ENCODE measurements at regions not wholly inside any gene's neighbourhood (a gene's known extent, or its start where the extent isn't known, plus 50 kb on each side); places are given as distances from the start of the nearest gene placed in this dataset.

DNA sequence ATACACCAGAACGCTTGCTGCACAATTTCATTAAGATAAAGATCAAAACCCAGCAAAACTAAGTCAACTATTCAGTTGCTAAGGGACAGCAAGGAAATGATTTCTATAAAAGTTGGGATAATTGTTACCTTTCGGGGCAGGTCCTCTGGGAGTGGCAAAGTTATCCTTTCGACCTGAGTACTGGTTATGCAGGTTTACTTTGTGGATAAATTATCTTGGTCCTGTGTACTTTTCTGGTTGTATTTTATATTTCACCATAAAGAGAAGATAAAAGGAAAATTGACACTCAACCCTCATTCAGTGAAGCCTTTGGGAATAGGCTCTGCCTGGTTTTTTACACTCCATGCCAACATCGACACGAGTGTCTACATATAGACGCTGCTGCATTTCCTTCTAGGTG is 146.5 kb downstream of the SYK start:
- no peak for DNase-seq (ENCODE audit: low spot score)

DNA sequence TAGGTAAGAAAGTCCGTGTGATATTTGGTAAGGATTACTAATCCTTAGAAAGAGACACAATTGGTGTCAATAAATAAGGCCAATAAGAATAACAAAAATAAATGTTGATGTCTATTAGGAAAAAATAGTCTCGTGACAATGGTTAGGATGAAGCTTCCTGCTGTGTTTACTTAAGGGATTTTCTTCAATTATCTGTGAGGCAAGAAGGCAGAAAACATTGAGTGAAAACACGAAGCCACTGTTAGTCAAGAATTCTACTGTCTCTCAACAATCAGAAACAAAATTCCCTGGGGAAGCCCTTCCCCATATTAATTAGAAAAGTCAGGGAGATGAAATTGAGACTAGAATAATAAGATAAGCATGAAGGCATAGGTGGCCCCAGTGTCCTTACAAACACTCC is 149.0 kb downstream of the SYK start:
- DNase-seq (ENCODE audit: low spot score) = no peak

DNA sequence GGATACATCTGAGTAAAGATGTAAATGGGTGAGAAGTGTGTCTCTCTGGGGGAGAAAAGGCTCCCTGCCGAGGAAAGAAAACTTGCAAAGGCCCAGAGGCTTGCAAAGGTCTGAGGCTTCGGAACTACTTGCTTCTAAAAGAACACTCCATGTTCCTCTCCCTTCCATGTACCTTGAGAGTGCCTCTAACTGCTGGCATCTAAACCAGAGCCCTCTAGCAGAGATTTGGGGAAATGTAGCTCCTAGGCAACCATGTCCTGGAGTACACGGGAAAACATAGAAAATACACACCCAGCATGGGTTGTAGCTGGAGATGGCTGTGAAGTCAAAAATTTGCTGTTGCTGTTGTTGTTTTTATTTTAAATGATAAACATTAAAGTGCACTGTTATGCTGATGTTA is 151.6 kb downstream of the SYK start:
- no peak for DNase-seq (ENCODE audit: low spot score)

DNA sequence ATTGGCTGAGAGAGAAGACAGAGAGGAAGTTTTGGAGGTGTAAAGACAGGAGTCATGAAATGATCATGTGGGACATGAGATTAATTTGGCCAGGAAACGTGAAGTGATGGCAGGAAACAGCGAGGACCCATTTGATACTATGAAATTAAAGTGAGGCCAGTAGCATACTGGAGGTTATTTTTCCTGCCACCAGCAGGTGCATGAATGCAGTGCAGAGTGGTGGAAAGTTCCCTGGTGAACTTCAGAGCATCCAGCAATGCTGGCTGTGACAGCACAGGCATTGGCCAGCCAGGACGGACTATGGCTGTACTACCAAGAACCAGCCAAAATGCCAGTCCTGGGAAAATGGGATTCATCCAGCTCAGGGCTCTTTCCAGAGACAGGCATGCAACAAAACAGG is 152.2 kb downstream of the SYK start:
- DNase-seq (ENCODE audit: low spot score) = no peak

DNA sequence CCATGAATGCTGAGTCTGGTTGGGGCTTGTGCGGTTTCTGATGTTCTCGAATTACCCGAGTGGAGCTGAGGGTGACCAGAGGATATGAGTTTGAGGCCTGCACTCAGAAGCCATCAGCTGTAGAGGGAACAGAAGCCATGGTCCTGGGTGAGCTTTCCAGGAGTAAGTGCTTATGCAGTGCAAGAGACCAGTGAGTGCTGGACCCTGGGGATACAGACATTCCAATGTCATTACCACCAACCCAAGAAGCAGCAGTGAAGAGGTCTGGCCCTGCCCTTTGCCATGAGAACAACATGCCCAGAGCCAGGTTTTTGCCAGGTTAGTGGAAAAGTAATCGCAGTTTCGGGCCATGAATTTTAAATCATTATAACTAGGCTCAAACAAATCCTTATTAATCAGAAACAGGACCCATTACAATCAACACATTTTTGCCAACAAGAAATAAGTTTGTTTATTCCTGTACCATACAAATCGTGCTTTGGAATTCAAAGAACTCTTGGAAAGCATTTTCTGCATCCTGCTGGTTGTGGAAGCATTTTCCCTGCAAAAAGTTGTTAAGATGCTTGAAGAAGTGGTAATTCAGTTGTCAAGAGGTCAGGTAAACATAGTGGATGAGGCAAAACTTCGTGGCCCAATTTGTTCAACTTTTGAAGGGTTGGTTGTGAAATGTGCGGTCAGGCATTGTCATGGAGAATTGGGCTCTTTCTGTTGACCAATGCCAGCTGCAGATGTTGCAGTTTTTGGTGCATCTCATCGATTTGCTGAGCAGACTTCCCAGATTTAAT is 154.6 kb downstream of the SYK start:
- DNase-seq (ENCODE audit: low spot score) = no peak

DNA sequence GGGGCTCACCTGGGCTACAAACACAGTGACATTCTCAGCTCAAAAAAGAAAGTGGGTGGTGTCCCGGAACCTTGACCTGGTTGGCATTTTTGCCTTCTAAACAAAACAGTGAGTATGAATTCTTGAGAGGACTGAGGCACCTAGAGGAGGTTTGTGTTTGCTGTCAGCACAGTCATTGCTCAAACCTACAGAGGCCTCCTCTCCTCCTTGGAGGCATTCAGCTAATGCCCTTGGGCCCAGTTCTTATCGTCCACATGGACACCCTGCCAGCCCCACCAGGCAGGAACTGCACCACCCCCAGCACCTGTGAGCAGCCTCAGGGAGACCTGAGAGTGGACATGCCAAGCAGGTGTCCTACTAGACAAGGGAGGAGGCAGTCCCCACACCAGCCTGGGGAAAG is 156.7 kb downstream of the SYK start:
- DNase-seq (ENCODE audit: low spot score) = no peak

DNA sequence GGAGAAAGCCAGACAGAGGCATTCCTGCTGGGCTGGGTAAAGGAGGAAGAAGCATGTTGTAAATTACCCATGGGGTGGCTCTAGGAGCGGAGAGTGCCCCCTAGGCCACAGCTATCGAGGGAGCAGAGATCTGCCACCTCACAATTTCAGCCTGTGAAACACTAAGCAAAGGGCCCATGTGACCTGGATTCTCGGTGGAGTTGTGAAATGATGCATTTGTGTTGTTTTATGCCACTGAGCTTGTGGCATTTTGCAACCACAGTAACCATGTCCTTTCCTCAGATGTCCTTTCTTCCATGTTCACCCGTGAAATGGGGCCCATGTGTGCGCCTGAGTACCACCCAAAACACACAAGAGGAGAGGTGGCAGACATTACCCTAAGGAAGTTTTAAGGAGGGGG is 159.3 kb downstream of the SYK start:
- DNase-seq (ENCODE audit: low spot score) = no peak

DNA sequence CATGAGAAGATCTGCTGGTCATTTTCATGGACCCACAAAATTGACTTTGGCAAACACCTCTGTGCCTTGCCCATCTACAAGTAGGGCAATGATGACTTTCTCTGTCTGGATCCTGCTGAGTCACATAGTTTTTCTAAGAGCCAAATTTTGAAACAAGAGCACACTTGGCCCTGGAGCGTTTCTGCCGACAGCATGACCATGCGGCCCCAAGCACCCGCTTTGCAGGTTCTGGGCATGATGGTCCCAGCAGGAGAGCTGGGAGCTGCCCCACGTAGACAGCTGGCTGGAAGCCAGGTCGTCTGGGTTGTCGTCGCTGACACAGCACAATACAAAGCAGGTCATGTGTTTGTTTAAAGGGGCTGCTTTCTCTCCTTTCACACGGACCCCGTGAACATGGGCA is 159.8 kb downstream of the SYK start:
- no peak for DNase-seq (ENCODE audit: low spot score)

DNA sequence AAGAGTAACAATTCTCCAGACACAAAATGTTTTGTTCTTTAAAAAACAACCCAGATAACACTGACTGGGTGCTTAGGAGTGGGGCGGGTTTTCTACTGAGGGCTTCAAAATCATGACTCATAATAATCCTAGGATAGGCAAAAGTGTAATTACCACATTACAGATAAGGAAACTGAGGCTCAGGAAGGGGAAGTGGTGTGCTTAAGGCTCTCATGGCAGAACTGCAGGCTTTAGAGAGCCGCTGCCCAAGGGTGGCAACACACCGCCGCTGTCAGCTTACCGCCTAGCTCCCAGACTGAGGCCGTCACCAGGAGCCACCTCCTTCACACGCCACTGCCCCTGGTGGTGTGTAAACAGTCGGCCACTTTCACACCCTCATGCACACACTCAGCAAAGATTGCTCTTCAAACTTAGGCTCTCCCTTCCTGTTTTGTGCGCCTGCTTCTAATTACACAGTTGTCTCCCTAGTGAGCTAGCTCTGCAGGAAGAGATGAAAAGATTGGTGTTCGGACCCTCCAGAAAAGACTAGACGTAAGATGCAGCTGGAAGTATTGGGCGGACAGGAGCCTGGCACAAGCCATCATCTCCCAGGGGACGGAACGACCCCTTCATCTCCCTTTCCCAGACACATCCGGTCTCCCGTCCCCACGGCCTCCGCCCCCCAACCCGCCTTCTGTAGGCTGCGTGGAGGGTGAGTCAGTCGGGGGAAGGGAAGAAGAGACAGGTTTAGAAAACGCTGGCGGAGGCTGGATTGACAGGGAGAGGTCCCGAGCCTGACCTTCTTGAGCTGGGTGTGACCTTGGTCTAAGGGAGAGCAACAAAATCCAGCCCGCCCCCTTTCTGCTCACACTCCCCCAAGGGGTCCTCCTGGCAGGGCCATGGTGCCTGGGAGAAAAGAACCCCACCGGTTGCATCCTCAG is 162.7 kb downstream of the SYK start:
- no peak for DNase-seq (ENCODE audit: low spot score)

DNA sequence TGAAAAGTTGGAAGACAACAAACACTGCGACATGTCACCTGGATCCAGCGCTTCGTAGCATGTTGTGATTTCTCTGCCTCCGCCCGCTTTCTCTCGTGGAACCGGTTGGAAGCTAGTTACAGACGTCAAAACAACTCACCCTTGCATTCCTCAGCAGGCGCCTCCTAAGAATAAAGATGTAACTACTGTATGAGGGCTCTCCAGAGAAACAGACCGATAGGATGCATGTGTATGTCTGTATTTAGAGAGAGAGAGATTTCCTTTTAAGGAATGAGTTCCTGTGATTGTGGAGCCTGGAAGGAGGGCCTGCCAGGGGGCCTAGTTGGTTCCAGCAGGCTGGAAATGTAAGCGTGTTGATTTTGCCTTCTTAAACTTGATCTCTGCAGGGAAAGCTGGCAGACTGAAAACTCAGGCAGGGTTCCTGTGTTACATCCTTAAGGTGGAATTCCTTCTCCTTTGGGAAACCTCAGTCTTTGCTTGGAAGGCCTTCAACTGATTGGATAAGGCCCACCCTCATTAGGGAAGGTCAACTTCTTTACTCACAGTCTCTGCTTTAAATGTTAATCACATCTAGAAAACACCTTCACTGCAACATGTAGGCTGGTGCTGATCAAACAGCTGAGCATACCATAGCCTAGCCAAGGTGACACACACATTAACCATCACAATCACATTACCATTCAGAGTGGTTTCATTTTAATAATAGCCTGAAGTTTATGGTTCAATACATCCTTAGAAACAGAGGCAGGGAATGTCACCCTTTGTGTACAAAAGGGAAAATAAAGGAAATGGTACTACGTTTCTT is 163.8 kb downstream of the SYK start:
- no peak for DNase-seq (ENCODE audit: low spot score)

DNA sequence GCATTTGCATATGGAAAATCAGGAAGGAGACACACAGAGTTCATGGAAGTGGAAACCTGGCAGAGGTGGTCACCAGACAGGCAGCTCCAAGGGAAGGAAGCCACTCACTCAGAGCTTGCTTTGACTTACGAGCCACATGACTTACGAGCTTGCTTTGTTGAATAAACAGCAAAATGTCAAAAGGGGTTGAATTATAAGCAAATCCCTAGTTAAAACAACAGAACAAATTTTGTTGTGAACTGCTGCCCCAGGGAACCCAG is 164.3 kb downstream of the SYK start:
- no peak for DNase-seq (ENCODE audit: low spot score)

DNA sequence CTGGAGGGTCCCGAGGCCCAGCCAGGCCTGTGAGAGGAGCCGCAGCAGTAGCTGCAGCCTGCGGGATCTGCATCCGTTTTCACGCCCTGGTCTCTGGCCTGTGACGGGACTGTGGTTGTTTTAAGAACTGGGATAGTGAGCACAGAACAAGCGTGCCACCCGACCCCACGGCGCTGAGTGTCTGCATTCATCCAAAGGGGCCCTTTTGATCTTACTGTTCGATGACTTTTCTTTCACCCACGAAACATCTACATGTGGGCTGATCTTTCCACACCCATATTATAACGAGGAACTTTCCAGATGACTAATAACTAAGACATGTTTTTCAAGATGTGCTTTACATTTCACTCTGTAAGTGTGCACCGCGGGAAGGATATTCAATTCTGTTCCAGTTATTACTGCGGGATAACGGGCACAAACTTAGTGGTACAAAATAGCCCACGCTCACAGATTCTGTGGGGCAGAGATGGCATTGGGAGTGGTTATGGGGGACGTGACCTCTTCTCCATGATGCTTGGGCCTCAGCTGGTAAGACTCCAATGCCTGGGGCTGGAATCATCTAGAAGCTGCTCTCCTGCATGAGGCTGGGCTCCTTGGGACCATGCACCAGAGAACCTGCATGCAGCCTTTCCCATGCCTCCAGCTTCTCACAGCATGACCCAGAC is 165.0 kb downstream of the SYK start:
- no peak for DNase-seq (ENCODE audit: low spot score)

DNA sequence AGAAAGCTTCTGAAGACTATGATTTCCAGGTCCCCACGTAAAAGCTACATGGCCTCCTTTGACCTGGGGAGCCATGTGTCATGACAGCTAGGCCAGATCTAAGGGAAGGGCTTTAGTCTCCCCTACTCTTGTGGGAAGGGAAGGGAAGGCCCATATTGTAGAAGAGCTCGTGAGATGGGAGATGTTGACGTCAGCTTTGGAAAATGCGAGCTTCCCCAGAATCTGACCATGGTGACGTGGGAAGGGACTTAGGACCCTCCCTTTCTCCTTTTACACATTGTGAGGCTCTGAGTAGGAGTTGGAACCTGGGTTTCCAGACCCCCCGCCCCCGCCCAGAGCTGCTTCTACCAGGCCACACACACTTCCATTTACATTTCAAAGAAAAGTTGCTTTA is 165.5 kb downstream of the SYK start:
- no peak for DNase-seq (ENCODE audit: low spot score)

DNA sequence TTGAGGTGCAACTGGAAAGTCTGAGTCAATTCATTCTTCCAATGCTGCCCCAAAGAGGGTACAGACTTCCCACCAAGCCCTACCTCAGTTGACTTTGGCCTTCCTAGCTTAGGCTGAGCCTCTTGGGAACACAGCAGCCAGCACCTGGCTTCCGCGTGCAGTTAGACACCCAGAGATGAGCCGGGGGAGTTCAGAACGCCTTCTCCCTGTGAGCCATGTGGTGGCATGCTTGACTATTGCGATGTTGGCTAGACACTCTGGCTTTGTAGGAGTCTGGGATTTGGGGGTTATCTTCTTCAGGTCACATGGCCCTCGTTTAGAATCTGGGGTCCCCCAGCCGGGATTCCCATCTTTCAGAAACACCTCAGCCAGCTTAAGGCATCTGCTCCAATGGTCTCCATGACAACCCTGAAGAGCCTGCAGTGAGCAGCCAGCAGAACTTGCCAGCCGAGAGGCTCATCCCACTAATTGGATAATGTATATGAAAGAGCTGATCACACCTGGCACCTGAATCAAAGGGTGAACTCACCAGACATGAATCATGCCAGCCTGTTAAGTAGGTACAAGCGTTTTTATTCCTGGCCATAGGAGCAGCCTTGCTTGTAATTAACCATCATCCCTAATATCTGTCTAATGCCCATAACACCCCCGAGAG is 167.5 kb downstream of the SYK start:
- DNase-seq (ENCODE audit: low spot score) = no peak

DNA sequence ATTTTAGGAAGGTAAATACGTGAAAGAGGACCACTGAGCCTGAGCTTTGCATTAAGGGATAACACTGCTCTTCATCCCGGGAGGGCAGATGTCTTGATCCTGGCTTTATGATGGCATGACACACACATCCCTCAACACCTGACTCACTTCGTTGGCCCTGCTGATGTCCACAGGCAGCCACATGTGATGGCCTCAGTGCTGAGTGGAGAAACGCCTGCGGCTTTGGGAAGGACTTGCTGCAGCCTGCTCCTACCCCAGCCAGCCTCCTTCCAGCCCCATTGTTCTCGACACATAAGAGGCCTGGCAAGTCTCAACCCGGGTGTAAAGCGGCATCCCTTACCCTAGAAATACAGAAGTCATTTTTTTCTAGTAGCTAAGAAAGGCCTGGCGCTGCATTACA is 169.0 kb downstream of the SYK start:
- no peak for DNase-seq (ENCODE audit: low spot score)

DNA sequence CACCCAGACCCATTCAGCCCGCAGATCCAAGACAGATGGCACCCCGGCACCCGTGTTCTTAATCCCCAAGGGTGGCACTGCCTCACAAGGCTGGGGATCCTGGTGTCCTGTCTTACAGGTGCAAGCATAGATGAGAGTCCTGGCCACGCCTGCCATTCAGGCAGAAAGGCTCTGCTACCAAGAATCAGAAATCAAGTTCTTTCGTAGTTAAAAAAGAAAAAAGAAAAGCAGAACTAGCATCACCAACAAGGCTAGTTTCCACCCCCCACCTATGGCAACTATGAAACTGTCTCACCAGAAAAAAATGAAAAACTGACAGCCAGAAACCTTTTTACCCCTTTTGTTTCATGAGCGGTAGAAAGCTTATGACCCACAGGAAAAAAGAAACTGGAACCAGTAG is 170.4 kb downstream of the SYK start:
- DNase-seq (ENCODE audit: low spot score) = no peak

DNA sequence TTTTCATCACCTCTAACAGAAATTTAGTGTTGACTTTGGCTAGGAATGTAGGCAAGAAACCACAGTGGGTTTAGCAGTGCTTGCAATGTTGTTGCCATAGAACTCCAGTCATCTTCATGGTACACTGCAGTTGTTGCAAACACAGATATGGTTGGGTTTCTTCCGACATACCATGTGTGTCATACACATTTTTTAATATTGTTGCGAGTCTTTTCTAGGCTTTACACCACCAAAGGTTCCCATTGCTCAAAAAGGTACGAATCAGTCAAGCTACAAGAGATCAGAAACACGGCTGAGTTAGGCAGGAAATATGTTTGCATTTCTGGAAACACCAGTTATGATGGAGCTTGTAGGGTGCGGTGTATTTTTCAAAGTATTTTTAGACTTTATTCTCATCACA is 172.4 kb downstream of the SYK start:
- DNase-seq (ENCODE audit: low spot score) = no peak

DNA sequence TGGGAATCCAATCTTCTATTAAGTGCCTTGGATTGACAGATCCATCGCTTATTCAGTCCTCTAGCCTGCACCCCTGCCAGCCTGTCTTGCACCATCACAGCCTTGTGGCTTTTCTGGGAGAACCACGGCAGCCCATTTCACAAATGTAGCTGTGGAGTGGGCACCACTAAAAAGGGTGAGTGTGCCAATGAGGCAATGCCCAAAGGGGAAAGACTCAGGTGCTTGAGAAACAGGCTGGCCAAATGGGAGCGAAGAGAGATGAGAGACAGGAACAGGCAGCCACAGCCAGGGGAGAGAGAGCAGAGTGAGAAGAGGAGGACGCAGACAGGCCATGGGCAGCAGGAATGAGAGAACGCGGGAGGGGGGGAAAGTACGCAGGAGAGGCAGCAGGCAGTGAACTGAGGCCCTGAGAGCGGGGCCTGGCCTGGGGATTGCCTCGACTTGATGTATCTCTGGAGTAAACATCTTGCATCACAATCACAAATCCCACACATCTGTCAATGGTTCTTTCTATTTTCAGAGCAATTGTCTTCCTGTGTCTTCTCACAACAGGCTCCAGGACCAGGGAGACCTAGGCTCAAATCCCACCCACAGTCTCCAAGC is 173.1 kb downstream of the SYK start:
- DNase-seq (ENCODE audit: low spot score) = no peak

DNA sequence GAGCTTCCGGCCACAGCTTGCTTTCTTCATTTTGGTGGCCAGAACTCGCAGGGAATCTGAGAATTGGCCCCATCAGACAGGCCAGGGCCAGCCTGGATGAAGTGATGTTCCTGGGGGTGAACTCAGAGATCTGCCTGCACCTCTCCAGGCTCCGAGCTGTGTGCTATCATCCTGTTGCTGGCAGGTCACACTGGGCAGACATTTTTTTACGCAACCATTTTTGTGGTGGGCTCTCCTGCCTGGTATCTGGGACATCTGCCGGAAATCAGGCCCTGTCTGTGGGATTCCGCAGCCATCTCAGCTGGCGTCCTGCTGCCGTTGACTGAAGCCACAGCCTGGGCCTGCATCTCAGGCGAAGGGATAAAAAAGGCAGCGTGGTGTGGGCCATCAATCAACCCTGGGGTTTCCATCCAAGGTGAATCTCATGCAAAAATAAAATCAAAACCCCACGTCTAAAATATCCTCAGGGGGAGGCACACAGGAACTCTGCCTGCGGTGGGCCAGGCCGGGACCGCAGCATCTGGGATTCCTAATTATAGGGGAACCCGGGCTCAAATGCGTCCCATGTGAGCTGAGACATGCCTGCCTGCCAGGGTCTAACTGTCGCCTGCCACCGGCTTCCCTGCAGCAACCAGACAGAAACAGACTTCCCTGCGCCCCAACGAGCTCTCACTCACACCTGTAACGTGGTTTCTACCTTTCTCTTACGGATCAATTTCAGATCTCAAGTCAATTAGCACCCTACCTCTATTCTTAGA is 174.3 kb downstream of the SYK start:
- no peak for DNase-seq (ENCODE audit: low spot score)

DNA sequence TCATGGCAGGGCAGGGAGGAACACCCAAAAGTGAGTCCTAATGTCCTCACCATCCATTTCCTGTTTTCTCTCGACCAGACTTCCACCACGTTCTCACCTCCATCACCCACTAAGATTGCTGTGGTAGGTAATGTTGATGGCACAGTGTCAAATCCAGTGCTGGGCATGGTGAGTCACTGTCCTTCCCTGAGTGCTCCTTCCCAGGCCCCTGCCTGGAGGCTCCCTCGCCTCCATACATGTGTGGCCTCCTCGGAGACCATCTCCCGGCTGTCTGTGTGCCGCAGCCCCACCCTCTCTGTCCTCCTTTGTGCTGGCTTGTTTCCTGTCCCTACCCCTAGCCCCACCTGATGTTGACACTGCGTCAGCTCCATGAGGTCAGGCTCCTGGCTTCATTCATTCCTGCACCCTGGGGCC is 177.5 kb downstream of the SYK start:
- DNase-seq (ENCODE audit: low spot score) = no peak

DNA sequence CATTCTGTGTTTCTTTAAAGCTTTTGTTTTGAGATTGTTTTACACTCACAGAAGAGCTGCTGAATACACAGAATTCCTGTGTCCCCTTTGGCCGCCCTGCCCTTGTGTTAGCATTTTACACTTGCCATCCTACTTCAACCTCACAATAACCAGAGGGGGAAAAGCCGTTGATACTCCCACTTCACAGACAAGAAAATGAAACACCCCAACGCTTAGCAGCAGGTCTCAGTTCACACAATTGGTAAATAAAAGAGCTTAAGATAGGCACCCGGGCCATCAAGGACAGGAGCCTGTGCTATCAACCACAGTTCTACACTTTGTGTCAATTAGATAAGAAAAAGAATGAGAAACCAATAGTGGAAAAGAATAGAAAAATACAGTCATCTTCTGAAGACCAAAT is 178.0 kb downstream of the SYK start:
- DNase-seq (ENCODE audit: low spot score) = no peak

Measured in CD4-positive, alpha-beta T cell treated with Interleukin-15 for 4 hours (primary cell).